OCI-LY7 (cell line): ENCODE measurements at regions not wholly inside any gene's neighbourhood (a gene's known extent, or its start where the extent isn't known, plus 50 kb on each side); places are given as distances from the start of the nearest gene placed in this dataset.

ENCODE experiments used
- CTCF ChIP-seq: fragments of 200-600 bp; sonication (generic); conservative IDR thresholded peaks from 2 replicates; pipeline ENCODE4 v1.5.1; 2014; ENCODE audit warnings: mild to moderate bottlenecking, antibody characterized with exemption, low read length, moderate library complexity, mixed read lengths
- EZH2phosphoT487 ChIP-seq: fragments of 200-600 bp; sonication (generic); IDR thresholded peaks from 2 replicates; pipeline ENCODE4 v1.6.1; 2018; ENCODE audit warnings: low read depth, borderline replicate concordance, mild to moderate bottlenecking, mixed run types, antibody characterized with exemption, low read length, moderate library complexity, mixed read lengths

DNA sequence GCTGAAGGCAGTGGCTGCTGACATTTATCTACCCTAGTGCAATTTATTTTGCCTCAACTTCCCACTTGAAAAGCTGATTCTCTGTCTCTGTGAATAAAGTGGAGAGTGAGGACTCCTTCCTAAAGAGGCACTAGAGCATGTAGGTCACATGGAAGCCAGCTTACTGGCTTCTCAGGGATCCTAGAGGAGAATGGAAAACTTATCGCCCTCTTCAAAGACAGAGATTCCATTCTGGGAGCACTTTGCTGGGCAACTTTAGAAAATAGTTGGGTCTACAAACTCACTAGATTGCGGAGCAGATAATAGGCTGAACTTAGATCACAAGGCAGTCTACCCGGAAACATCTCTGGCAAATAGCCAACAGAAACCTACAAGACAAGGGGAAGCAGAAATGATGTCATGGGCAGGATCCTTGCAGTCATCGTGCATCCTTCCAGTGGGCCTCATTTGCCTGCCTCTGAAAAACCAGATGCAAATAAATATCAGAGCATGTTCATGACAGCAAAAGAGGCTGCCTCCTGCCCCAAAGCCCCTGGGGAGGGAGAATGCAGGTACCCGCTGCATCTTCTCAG, 104.8 kb upstream of the BARHL2 start:
- TF ChIP-seq CTCF (no peak), EZH2phosphoT487 (no peak)
